Retinal pigment epithelial cell (primary cell): ENCODE measurements at regions not wholly inside any gene's neighbourhood (a gene's known extent, or its start where the extent isn't known, plus 50 kb on each side); places are given as distances from the start of the nearest gene placed in this dataset.
"Not testable (repeated sequence)": the region's sequence is repeated elsewhere in the genome, so short reads cannot be mapped to it uniquely, and the experiment has no call there.

Experiments used
- DNase-seq: peaks from one replicate; pipeline ENCODE4 v3.0.0-alpha.2; 2010; ENCODE audit warnings: low read depth
- H3K4me3 ChIP-seq: 2 replicates; pipeline ENCODE4 v1.5.1; 2011; ENCODE audit warnings: mild to moderate bottlenecking, low read length, control low read depth, moderate library complexity
- CTCF ChIP-seq: conservative IDR thresholded peaks from 2 replicates; pipeline ENCODE4 v1.5.1; 2011; ENCODE audit warnings: low read depth, low read length, control low read depth, inconsistent platforms

- no peak for TF ChIP-seq CTCF
- H3K4me3 ChIP-seq = no peak overlapping the region
- no peak for DNase-seq
Measured at GRCh38 chr9:28445211-28445610, 871.9 kb upstream of the C9orf72 start.

- no peak for TF ChIP-seq CTCF
- no peak overlapping the region for H3K4me3 ChIP-seq
- DNase-seq = no peak
Measured at GRCh38 chr9:28453918-28454317, 880.6 kb upstream of the C9orf72 start.

GRCh38 chr9:28456861-28457260 is 883.6 kb upstream of the C9orf72 start:
- TF ChIP-seq CTCF = no peak
- no peak for DNase-seq
- H3K4me3 ChIP-seq = no peak overlapping the region

GRCh38 chr9:28464481-28465216 is 891.4 kb upstream of the C9orf72 start:
- no peak for TF ChIP-seq CTCF
- no peak overlapping the region for H3K4me3 ChIP-seq
- DNase-seq = no peak

- no peak for DNase-seq
- TF ChIP-seq CTCF = no peak
- H3K4me3 ChIP-seq = no peak overlapping the region
Measured at GRCh38 chr9:28471261-28471660, 898.0 kb upstream of the C9orf72 start.

- no peak for DNase-seq
- TF ChIP-seq CTCF = no peak
- H3K4me3 ChIP-seq = no peak overlapping the region
Measured at GRCh38 chr9:28487561-28487960, 914.3 kb upstream of the C9orf72 start.

GRCh38 chr9:28491121-28491520 is 917.8 kb upstream of the C9orf72 start:
- no peak for TF ChIP-seq CTCF
- DNase-seq = no peak
- no peak overlapping the region for H3K4me3 ChIP-seq

GRCh38 chr9:28498168-28498567 is 924.9 kb upstream of the C9orf72 start:
- not testable (repeated sequence) for DNase-seq, H3K4me3 ChIP-seq
